ENCODE measurements at regions not wholly inside any gene's neighbourhood (a gene's known extent, or its start where the extent isn't known, plus 50 kb on each side); places are given as distances from the start of the nearest gene placed in this dataset.

- TF ChIP-seq CTCF (IDR thresholded peaks at IDR 0.05) (no peak), POLR2A (IDR thresholded peaks at IDR 0.05) (no peak)
These were observed 142.8 kb upstream of the CALCR start for GRCh38 chr7:93717217-93717900.

All from uterus (tissue), 2 donors.